ENCODE measurements at regions not wholly inside any gene's neighbourhood (a gene's known extent, or its start where the extent isn't known, plus 50 kb on each side); places are given as distances from the start of the nearest gene placed in this dataset.
"Not testable (repeated sequence)": the region's sequence is repeated elsewhere in the genome, so short reads cannot be mapped to it uniquely, and the experiment has no call there.

- H3K4me3 ChIP-seq (ENCODE audit: control insufficient read depth, low read depth, low read length), result no peak overlapping the region
- DNase-seq (ENCODE audit: low read depth), result no peak
- TF ChIP-seq, protein P1, sequence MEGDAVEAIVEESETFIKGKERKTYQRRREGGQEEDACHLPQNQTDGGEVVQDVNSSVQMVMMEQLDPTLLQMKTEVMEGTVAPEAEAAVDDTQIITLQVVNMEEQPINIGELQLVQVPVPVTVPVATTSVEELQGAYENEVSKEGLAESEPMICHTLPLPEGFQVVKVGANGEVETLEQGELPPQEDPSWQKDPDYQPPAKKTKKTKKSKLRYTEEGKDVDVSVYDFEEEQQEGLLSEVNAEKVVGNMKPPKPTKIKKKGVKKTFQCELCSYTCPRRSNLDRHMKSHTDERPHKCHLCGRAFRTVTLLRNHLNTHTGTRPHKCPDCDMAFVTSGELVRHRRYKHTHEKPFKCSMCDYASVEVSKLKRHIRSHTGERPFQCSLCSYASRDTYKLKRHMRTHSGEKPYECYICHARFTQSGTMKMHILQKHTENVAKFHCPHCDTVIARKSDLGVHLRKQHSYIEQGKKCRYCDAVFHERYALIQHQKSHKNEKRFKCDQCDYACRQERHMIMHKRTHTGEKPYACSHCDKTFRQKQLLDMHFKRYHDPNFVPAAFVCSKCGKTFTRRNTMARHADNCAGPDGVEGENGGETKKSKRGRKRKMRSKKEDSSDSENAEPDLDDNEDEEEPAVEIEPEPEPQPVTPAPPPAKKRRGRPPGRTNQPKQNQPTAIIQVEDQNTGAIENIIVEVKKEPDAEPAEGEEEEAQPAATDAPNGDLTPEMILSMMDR (conservative IDR thresholded peaks at IDR 0.05; ENCODE audit: control insufficient read depth, insufficient read depth, low read depth, low read length), result no peak
These were observed 551.1 kb downstream of the MN1 start for GRCh38 chr22:27250418-27250817.

DNA sequence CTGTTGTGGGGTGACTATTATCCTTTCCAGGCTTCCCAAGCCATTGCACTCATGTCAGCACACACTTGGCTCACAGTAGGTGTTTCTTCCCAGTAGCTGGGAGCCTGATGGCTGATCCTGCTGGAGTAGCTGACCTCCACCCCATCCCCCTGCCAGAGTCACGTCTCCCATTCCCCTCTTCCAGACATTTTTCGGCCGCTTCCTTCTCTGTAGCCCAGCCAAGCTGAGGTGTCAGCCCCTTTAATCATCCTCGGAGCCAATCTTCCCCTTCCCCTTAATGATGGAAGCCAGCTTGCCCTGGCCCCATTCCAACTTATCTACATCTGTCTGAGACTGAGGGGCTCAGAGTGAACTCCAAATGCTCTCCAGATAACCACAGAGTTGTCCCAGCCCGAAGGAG is 550.7 kb downstream of the MN1 start:
- TF ChIP-seq, protein P1 (conservative IDR thresholded peaks at IDR 0.05; ENCODE audit: control insufficient read depth, insufficient read depth, low read depth, low read length), result no peak
- DNase-seq (ENCODE audit: low read depth), result no peak
- H3K4me3 ChIP-seq (ENCODE audit: control insufficient read depth, low read depth, low read length), result no peak overlapping the region

DNA sequence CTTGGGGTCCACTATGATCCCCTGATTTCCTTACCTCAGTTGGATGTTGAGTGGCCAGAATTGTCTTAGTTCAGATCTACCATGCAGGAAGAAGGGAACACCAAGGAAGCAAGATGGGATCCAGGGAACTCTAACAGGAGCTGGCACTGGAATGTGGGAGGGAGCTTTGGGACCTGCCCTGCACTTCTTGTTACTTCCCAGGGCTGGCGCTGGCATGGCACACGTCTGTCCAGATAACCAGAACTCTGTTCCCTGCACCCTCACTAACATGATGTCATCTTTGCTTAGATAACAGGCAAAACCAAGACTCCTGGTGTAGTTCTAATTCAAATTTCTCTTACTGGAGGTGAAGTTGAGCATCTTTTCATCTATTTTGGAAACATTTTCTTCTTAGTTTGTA is 550.0 kb downstream of the MN1 start:
- no peak for DNase-seq (ENCODE audit: low read depth)
- TF ChIP-seq, protein P1 (conservative IDR thresholded peaks at IDR 0.05; ENCODE audit: control insufficient read depth, insufficient read depth, low read depth, low read length), result no peak
- H3K4me3 ChIP-seq (ENCODE audit: control insufficient read depth, low read depth, low read length), result no peak overlapping the region

- no peak overlapping the region for H3K4me3 ChIP-seq (ENCODE audit: control insufficient read depth, low read depth, low read length)
- DNase-seq (ENCODE audit: low read depth), result peak; percentile 91
- TF ChIP-seq, protein P1 (conservative IDR thresholded peaks at IDR 0.05; ENCODE audit: control insufficient read depth, insufficient read depth, low read depth, low read length), result no peak
These were observed 549.1 kb downstream of the MN1 start for GRCh38 chr22:27252282-27253049.

DNA sequence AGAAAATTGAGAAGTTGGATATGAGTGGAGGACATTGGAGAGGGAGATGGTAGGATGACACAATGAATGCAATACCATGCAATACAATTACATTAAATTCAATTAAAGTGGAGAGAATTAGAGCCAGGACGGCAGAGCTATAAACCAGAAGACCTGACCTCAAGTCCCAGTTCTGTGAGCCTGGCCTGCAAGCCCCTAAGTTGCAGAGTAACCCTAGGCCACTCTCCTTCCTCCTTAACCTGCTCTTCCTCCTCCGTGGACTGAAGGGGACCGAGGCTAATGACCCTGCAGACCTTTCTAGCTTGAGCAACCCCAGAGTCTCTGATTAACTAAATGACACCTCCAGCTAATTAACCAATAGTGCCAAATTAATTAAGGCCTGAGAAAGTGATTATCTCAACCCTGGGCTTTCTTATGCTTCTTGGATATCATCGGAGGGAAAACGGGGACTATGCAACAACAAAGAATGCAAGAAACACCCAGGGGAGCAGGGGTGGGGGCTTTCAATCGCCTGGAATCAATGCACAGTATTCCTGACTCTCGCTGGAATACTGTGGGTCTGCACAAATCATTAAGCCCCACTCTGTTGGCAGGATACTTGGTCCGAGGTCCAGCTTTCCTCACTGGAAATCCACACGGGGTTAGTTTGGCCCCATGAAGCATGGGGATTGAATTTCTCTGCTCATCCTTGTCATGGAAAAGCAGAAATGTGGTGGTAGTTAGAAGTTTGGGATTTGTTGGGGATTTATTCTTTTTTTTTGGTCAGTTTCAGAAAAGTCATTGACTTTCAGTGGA is 548.3 kb downstream of the MN1 start:
- DNase-seq (ENCODE audit: low read depth), result no peak
- TF ChIP-seq, protein P1 (conservative IDR thresholded peaks at IDR 0.05; ENCODE audit: control insufficient read depth, insufficient read depth, low read depth, low read length), result no peak
- H3K4me3 ChIP-seq (ENCODE audit: control insufficient read depth, low read depth, low read length), result no peak overlapping the region

DNA sequence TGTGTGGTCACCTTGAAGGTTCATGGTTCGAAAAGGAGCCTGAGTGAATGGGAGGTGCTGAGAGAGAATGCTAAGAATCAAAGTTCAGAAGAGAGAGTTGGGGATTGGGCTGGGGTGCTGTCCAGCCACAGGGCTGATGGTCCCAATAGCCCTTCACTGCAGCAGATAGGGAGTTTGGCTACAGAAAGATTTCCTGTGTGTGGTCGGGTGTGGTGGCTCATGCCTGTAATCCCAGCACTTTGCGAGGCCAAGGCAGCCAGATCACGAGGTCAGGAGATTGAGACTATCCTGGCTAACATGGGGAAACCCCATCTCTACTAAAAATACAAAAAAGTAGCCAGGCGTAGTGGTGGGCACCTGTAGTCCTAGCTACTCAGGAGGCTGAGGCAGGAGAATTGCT is 547.5 kb downstream of the MN1 start:
- H3K4me3 ChIP-seq (ENCODE audit: control insufficient read depth, low read depth, low read length); DNase-seq (ENCODE audit: low read depth): not testable (repeated sequence)

- DNase-seq (ENCODE audit: low read depth), result no peak
- no peak overlapping the region for H3K4me3 ChIP-seq (ENCODE audit: control insufficient read depth, low read depth, low read length)
- TF ChIP-seq, protein P1 (conservative IDR thresholded peaks at IDR 0.05; ENCODE audit: control insufficient read depth, insufficient read depth, low read depth, low read length), result no peak
These were observed 546.0 kb downstream of the MN1 start for GRCh38 chr22:27255580-27255979.

Data from fibroblast of mammary gland (primary cell).